Activated CD4-positive, CD25-positive, alpha-beta regulatory T cell treated with anti-CD3 and anti-CD28 coated beads, Interleukin-2, amount 50 U/mL, for 72 hours (primary cell): ENCODE measurements at regions not wholly inside any gene's neighbourhood (a gene's known extent, or its start where the extent isn't known, plus 50 kb on each side); places are given as distances from the start of the nearest gene placed in this dataset.

Experiments used
- DNase-seq: peaks from one replicate; pipeline ENCODE4 v3.0.0; 2021

GRCh38 chr5:158178535-158178934, 319.6 kb upstream of the CLINT1 start:
- no peak for DNase-seq

DNA sequence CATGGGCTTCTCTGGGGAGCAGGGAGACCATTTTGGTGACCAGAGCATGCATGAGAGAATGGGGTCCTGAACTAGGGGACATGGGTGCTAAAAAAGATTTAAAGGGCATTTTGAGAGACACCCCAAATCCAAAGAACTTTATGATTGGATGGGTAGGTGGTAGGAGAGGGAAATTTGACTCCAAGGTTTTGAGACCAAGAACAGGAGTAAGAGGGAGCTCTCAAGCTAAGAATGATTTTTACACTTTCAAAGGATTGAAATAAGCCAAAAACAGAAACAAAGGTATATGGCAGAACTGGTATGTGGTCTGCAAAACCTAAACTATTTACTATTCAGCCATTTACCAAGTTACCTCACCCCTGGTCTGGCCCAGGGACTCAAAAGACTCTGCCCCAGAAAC, 318.2 kb upstream of the CLINT1 start:
- DNase-seq, result no peak

DNA sequence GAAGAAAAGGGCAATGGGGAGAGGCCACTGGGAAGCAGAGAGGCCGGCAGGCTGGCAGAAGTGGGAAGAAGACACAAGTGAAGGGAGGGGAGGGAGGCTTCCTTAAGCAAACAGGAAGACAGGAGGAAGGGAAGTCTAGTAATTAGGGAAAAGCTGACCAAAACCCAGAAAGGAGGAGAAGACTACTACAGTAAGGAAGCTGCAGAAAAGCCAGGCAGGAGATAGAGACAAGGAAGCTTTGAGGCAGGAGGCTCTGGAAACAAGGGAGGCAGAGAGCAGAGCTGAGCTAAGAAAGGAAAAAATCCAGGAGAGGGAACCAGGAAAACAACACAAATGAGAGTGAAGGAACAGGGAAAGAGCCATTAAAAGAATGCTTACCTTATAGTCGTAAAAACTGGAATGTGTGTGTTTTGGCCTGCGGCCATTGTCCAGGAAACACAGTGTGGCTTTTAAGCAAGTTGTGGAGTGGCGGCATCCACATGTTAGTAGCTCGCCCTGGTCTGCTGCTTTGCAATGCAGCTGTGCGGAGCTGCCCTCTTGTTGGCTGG, 317.1 kb upstream of the CLINT1 start:
- no peak for DNase-seq

DNA sequence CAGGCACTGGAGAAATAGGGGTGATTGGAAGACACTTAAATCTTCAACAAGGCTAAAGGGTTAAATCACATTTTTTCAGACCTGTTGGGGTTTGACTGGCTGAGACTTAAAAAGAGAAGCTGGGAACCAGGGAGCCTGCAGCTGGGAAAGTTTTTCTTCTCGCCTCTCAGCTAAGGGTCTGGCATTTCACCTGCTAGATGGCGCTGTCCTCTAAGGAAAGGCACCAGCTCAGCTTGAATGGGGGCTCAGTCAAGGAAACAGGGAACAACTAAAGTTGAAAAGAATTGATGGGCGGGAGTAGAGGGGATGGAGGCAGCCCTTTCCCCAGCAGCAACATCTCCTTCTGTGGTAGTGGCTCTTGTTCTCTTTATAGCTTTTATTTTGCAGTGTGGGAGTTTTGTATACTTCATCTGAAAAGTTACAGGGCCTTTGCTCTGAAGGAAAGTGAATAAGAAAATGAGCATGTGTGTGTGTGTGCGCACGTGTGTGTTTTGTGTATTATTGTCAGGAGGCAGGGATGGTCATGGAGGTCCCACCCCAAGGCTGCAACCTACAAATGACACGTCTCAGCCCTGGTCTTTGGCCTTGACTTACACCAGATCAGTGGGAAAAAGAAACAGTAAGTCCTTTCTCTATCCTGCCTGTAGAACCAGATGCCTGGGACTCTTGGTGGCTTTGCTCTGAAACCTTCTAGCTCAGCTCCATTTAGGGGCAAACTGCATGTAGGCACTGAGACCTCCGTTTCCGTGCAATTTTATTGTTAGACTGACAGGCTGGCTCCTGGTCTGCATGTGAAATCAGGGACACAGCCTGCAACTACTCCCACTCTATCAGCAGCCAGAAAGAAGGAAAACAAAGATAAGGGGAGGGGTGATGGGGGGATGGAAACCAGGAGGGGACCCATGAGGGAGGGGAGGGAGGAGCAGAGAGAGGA, 316.2 kb upstream of the CLINT1 start:
- peak; percentile 40 for DNase-seq

DNA sequence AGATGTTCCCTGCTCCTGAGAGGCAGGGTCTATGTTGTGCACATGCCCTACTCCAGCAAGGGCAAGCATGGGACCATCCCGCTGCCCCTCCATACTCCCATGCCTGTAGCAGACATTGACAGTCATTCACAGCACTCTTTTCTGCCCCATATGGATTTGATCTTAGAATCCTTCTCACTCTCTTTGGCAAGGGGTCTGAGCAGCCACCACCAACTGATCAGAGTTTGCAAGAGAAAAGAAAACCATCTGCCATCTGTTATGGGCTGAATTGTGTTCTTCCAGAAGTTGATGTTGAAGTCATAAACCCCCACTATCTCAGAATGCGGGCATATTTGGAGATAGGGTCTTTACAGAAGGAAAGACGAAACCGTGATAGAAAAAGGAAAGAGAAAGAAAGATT, 315.1 kb upstream of the CLINT1 start:
- no peak for DNase-seq

DNA sequence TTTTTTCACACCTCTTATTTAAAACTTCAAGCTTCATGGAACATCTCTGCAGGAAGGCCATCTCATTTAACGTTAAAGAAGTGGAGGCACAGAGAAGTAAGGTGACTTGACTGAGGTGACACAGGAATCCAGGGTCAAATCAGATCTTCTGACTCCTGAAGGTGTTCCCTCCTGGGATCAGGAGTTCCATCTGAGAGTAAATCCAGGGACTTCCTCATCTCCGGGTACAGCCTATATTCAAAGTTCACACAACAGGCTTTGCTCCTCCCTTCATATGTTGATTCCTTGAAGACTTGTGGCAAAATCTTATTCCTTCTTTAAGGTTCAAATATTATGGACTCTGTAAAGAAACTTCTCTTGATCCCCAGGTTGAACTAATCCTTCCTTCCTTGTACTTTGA, 313.1 kb upstream of the CLINT1 start:
- DNase-seq, result no peak

DNA sequence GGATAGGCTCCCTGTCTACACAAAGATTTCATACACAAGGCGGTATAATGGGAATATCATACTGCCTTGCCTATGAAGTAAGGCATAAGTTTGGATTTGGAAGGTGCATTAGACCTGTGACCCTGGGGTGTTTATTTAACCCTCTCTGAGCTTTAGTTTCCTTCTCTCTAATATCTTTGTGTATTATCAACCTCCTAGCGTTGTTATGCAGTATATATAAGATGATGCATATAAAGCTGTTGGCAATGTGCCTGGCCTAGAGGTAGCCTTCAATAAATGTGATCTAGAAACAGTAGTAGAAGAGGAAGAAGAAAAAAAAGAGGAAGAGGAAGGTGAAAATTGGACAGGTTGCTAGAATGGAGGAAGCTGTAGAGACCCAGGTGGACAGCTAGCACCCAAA, 311.6 kb upstream of the CLINT1 start:
- no peak for DNase-seq

GRCh38 chr5:158170060-158170459, 311.1 kb upstream of the CLINT1 start:
- no peak for DNase-seq

- DNase-seq, result no peak
These were observed 307.5 kb upstream of the CLINT1 start for GRCh38 chr5:158166424-158166823.

DNA sequence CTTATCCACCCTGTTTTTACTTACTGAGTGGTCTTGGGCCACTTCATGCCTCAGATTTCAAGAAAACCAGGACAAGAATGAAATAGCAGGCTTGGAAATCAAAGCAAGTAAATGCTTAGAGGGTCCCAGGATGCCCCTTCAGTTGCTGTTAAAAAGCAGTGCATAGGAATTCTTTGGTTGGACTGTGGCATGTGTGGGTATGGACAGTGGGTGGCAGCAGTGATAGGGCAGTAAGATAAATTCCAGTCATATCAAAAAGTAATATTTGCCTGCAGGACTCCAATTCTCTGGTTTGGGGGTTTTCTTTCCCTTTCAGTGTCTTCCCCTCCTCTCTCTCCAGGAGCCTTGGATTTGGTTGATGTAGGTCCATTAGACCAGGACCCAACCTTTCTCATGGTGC, 306.7 kb upstream of the CLINT1 start:
- DNase-seq, result no peak

- DNase-seq, result no peak
These were observed 305.5 kb upstream of the CLINT1 start for GRCh38 chr5:158164296-158165047.

- no peak for DNase-seq
These were observed 304.7 kb upstream of the CLINT1 start for GRCh38 chr5:158163451-158164295.

GRCh38 chr5:158162479-158163034, 303.6 kb upstream of the CLINT1 start:
- no peak for DNase-seq

GRCh38 chr5:158162026-158162425, 303.1 kb upstream of the CLINT1 start:
- DNase-seq, result no peak

GRCh38 chr5:158159621-158160020, 300.7 kb upstream of the CLINT1 start:
- DNase-seq, result no peak

GRCh38 chr5:158155811-158156505, 297.0 kb upstream of the CLINT1 start:
- no peak for DNase-seq

DNA sequence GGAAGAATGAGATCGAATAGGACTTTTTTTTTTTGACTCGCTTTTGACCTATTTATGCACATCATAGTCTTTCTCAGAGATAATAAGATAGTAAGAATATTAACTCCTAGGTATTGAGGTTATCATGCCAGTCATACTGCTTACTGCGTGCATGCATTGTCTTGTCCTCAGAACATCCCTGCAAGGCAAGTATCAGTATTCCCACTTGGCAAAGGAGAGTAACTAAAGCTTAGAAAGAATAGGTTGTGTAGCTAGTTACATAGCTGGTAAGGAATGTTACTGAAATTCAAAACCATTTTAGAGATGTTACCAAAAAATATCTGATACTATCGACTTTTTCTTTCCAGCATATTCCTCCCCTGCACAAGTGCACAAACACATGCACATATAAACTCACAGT, 296.1 kb upstream of the CLINT1 start:
- DNase-seq, result no peak

- no peak for DNase-seq
These were observed 295.5 kb upstream of the CLINT1 start for GRCh38 chr5:158154226-158155005.

GRCh38 chr5:158153508-158153907, 294.6 kb upstream of the CLINT1 start:
- no peak for DNase-seq

GRCh38 chr5:158152136-158152535, 293.2 kb upstream of the CLINT1 start:
- DNase-seq, result no peak

GRCh38 chr5:158147227-158147626, 288.3 kb upstream of the CLINT1 start:
- DNase-seq, result no peak
